Activated B cell treated with CpG ODN at 0.5 μM for 24 hours (primary cell): ENCODE measurements at regions not wholly inside any gene's neighbourhood (a gene's known extent, or its start where the extent isn't known, plus 50 kb on each side); places are given as distances from the start of the nearest gene placed in this dataset.

Experiments used
- ATAC-seq: fragments of 200-7000 bp; cut with Tn5 transposase; one replicate; pipeline ENCODE4 v1.10.0; 2021; ENCODE audit warnings: low read depth, mild to moderate bottlenecking, moderate library complexity
- CTCF ChIA-PET: fragments of 350-600 bp; sonication (Branson Sonifier 250); formaldehyde crosslinking; loops from one replicate; lab custom pipeline; 2021; ENCODE audit warnings: antibody characterized with exemption; lab: Charles Lee
- POLR2A ChIA-PET: fragments of 350-600 bp; sonication (Branson Sonifier 250); formaldehyde crosslinking; loops from one replicate; lab custom pipeline; 2021; ENCODE audit warnings: antibody characterized with exemption; lab: Charles Lee
- DNase-seq: peaks from one replicate; pipeline ENCODE4 v3.0.0; 2022
- H3K27ac Mint-ChIP-seq: one replicate; pipeline ENCODE4 v1.8.0; 2020; ENCODE audit warnings: mixed read lengths
- H3K27me3 Mint-ChIP-seq: one replicate; pipeline ENCODE4 v1.8.0; 2021; ENCODE audit warnings: mixed read lengths
- H3K36me3 Mint-ChIP-seq: one replicate; pipeline ENCODE4 v1.8.0; 2021; ENCODE audit warnings: low read depth, mixed read lengths
- H3K4me1 Mint-ChIP-seq: one replicate; pipeline ENCODE4 v1.8.0; 2021; ENCODE audit warnings: mixed read lengths
- H3K4me3 Mint-ChIP-seq: one replicate; pipeline ENCODE4 v1.8.0; 2020; ENCODE audit warnings: mild to moderate bottlenecking, mixed read lengths
- H3K9me3 Mint-ChIP-seq: one replicate; pipeline ENCODE4 v1.8.0; 2020; ENCODE audit warnings: mixed read lengths
- intact Hi-C: fragments of 100-400 bp; cut with micrococcal nuclease; formaldehyde crosslinking; loops from one replicate; pipeline ENCODE4 v1.15.1; 2024
- TF ChIP-seq, protein P1 (sequence below): fragments of 200-600 bp; IDR thresholded peaks from one replicate; pipeline ENCODE4 v1.8.0; 2022; ENCODE audit warnings: antibody characterized with exemption, mild to moderate bottlenecking

DNA sequence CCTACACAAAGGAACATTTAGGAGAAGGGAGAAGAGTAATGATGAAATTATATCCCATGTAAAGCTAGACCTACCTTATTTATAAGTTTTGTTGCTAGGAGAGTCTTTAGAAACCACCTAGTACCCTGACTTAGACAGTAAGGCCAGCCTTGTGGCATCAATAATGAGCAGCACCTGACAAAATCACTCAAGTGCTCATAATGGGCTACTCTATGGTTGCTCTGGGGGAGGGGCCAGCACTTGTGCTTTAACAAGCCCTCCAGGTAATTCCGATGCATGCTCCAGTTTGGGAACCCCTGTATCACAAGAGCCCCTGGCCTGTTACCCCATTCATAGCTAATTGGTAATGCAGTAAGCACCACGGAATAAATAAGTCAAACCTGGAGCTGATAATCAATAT lies 102.9 kb upstream of the ALK start:
- no peaks in the 10 kb centered on the region for H3K4me1 Mint-ChIP-seq
- H3K27ac Mint-ChIP-seq: no peak overlapping the region
- ChIA-PET POLR2A (no interaction called here), CTCF (no interaction called here)
- H3K9me3 Mint-ChIP-seq: no peaks in the 10 kb centered on the region
- H3K4me3 Mint-ChIP-seq: no peak overlapping the region
- peaks cover 9% of the 10 kb centered on the region for H3K27me3 Mint-ChIP-seq
- intact Hi-C loops: no loop called here
- ATAC-seq (no peak), DNase-seq (no peak)
- no peaks in the 10 kb centered on the region for H3K36me3 Mint-ChIP-seq
- TF ChIP-seq, protein P1, sequence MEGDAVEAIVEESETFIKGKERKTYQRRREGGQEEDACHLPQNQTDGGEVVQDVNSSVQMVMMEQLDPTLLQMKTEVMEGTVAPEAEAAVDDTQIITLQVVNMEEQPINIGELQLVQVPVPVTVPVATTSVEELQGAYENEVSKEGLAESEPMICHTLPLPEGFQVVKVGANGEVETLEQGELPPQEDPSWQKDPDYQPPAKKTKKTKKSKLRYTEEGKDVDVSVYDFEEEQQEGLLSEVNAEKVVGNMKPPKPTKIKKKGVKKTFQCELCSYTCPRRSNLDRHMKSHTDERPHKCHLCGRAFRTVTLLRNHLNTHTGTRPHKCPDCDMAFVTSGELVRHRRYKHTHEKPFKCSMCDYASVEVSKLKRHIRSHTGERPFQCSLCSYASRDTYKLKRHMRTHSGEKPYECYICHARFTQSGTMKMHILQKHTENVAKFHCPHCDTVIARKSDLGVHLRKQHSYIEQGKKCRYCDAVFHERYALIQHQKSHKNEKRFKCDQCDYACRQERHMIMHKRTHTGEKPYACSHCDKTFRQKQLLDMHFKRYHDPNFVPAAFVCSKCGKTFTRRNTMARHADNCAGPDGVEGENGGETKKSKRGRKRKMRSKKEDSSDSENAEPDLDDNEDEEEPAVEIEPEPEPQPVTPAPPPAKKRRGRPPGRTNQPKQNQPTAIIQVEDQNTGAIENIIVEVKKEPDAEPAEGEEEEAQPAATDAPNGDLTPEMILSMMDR: no peak

DNA sequence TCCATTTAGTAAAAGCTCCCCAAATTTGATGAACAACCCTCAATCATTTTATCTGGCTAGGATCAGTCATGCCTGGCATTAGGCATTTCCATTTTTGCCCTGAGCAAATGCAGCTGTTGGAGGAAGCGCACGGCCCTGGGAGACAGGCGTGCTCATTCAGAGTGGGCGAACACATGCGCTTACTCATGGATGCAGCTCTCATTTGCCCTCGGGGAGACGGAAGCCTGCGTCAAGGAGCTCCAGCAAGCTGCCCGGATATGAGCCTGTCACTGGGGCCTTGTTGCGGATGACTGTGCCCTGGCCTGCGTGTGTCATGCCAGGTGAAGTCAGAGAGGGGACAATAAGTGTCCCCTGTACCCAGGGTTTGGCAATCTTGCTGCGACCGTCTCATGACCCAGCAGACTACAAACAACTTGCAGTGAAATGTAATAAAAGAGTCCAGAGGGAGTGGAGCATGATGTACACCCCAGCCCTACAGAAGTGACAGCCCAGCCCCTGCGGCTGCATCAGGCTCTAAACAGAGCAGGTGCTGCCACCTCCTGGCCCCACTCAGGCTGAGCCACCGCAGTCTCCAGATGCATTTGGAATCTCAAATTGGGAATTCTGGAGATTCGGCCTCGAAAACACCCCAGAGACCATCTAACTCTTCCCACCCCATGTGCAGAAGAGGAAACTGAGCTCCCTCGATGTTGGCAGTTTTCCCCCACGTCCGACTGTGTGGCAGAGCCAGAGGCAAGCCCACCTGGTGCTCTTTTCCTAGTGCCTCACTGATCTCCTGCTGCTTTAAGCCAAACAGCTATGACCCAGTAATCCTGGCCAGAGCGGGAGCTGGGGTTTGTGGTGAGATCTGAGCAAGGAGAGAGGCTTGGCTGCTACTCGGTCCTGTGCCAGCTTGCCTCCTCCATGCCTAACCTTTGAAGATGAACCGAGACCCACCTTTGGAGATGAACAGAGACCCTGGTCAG lies 105.0 kb upstream of the ALK start:
- Mint-ChIP-seq H3K27me3 (peaks cover 13% of the 10 kb centered on the region), H3K27ac (no peak overlapping the region), H3K4me3 (no peak overlapping the region), H3K9me3 (no peaks in the 10 kb centered on the region), H3K36me3 (no peaks in the 10 kb centered on the region), H3K4me1 (no peaks in the 10 kb centered on the region)
- TF ChIP-seq, protein P1: no peak
- POLR2A ChIA-PET: no interaction called here
- ATAC-seq: no peak
- CTCF ChIA-PET: no interaction called here
- intact Hi-C loops: loop anchor here (1.0 kb wide), 1 partner anchor 103 kb away; no protein-coding TSS in a partner anchor
- no peak for DNase-seq

- no peak for DNase-seq
Measured at GRCh38 chr2:30029804-30030203, 108.4 kb upstream of the ALK start.

DNA sequence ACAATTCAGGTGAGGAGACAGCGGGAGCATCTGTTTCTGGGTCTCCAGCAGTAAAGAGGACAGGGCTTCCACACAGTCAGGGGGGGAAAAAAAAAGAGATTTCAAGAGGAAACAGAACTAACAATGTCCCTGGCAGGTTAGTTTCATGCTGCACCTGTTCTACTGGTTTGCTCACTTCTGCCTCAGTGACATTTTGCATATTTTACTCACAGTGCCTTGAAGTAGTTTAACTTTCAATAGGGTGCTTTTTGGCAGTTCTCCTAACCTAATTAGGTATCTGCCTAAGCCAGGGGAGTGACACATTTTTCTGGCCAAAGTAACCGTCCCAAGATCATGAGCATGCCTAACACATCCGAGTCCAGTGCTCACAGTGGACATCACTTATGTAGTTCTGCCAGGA lies 109.0 kb upstream of the ALK start:
- no peaks in the 10 kb centered on the region for H3K36me3 Mint-ChIP-seq
- TF ChIP-seq, protein P1: no peak
- peaks cover 16% of the 10 kb centered on the region for H3K27me3 Mint-ChIP-seq
- no peaks in the 10 kb centered on the region for H3K4me1 Mint-ChIP-seq
- ATAC-seq (no peak), DNase-seq (no peak)
- no peak overlapping the region for H3K4me3 Mint-ChIP-seq
- no peak overlapping the region for H3K27ac Mint-ChIP-seq
- ChIA-PET CTCF (no interaction called here), POLR2A (no interaction called here)
- intact Hi-C loops: no loop called here
- H3K9me3 Mint-ChIP-seq: no peaks in the 10 kb centered on the region

More at GRCh38 chr2:30029804-30030203, 108.4 kb upstream of the ALK start:
- no peak for ATAC-seq
- H3K27me3 Mint-ChIP-seq: peaks cover 16% of the 10 kb centered on the region
- H3K4me1 Mint-ChIP-seq: no peaks in the 10 kb centered on the region
- H3K9me3 Mint-ChIP-seq: no peaks in the 10 kb centered on the region
- H3K4me3 Mint-ChIP-seq: no peak overlapping the region
- intact Hi-C loops: no loop called here
- ChIA-PET CTCF (no interaction called here), POLR2A (no interaction called here)
- no peaks in the 10 kb centered on the region for H3K36me3 Mint-ChIP-seq
- no peak overlapping the region for H3K27ac Mint-ChIP-seq
- TF ChIP-seq, protein P1: no peak

GRCh38 chr2:30031184-30031583 lies 109.8 kb upstream of the ALK start:
- ATAC-seq: no peak
- ChIA-PET POLR2A (no interaction called here), CTCF (no interaction called here)
- Mint-ChIP-seq H3K9me3 (no peaks in the 10 kb centered on the region), H3K4me1 (no peaks in the 10 kb centered on the region), H3K27me3 (peaks cover 16% of the 10 kb centered on the region), H3K36me3 (no peaks in the 10 kb centered on the region), H3K27ac (no peak overlapping the region), H3K4me3 (no peak overlapping the region)
- TF ChIP-seq, protein P1: no peak
- DNase-seq: no peak
- intact Hi-C loops: no loop called here
